WERI-Rb-1 (cell line): ENCODE measurements at regions not wholly inside any gene's neighbourhood (a gene's known extent, or its start where the extent isn't known, plus 50 kb on each side); places are given as distances from the start of the nearest gene placed in this dataset.

ENCODE experiments used
- DNase-seq: peaks from one replicate; pipeline ENCODE4 v3.0.0-alpha.2; 2020
- H3K27ac ChIP-seq: fragments of 250-450 bp; sonication (Bioruptor Pico); 2 replicates; pipeline ENCODE4 v1.5.1; 2020; ENCODE audit warnings: mild to moderate bottlenecking, moderate library complexity
- H3K27me3 ChIP-seq: fragments of 250-450 bp; sonication (Bioruptor Pico); 2 replicates; pipeline ENCODE4 v1.5.1; 2021; ENCODE audit warnings: mild to moderate bottlenecking, low read depth, moderate library complexity; ENCODE audit not compliant: insufficient read depth, severe bottlenecking
- H3K36me3 ChIP-seq: fragments of 250-450 bp; sonication (Bioruptor Pico); 2 replicates; pipeline ENCODE4 v1.5.1; 2020; ENCODE audit warnings: mild to moderate bottlenecking, moderate library complexity
- H3K4me3 ChIP-seq: 2 replicates; pipeline ENCODE4 v1.5.1; 2011; ENCODE audit warnings: low read depth, mild to moderate bottlenecking, control low read depth, low read length
- H3K9me3 ChIP-seq: fragments of 250-450 bp; sonication (Bioruptor Pico); 2 replicates; pipeline ENCODE4 v1.5.1; 2021; ENCODE audit warnings: mild to moderate bottlenecking, moderate library complexity; ENCODE audit not compliant: severe bottlenecking
- CTCF ChIP-seq: IDR thresholded peaks from 2 replicates; pipeline ENCODE4 v1.5.1; 2011; ENCODE audit warnings: low read depth, mild to moderate bottlenecking, control low read depth, inconsistent platforms, low read length

- Histone ChIP-seq H3K4me3 (no peak overlapping the region), H3K27me3 (no peaks in the 10 kb centered on the region), H3K36me3 (no peaks in the 10 kb centered on the region), H3K27ac (no peak overlapping the region), H3K9me3 (no peaks in the 10 kb centered on the region)
- TF ChIP-seq CTCF = no peak
- no peak for DNase-seq
Measured at GRCh38 chr10:106439366-106439765, 725.1 kb downstream of the SORCS1 start.

- H3K27me3 ChIP-seq = no peaks in the 10 kb centered on the region
- no peak for TF ChIP-seq CTCF
- H3K36me3 ChIP-seq = no peaks in the 10 kb centered on the region
- no peaks in the 10 kb centered on the region for H3K9me3 ChIP-seq
- H3K27ac ChIP-seq = no peak overlapping the region
- H3K4me3 ChIP-seq = no peak overlapping the region
- DNase-seq = no peak
Measured at GRCh38 chr10:106438386-106438785, 726.1 kb downstream of the SORCS1 start.

GRCh38 chr10:106436123-106436715 is 728.3 kb downstream of the SORCS1 start:
- no peak for TF ChIP-seq CTCF
- DNase-seq = no peak
- Histone ChIP-seq H3K27me3 (no peaks in the 10 kb centered on the region), H3K9me3 (no peaks in the 10 kb centered on the region), H3K4me3 (no peak overlapping the region), H3K27ac (no peak overlapping the region), H3K36me3 (no peaks in the 10 kb centered on the region)

- no peak for DNase-seq
- H3K27ac ChIP-seq = no peak overlapping the region
- no peaks in the 10 kb centered on the region for H3K36me3 ChIP-seq
- H3K9me3 ChIP-seq = no peaks in the 10 kb centered on the region
- TF ChIP-seq CTCF = no peak
- H3K4me3 ChIP-seq = no peak overlapping the region
- H3K27me3 ChIP-seq = no peaks in the 10 kb centered on the region
Measured at GRCh38 chr10:106435081-106435480, 729.4 kb downstream of the SORCS1 start.

GRCh38 chr10:106424981-106425380 is 739.5 kb downstream of the SORCS1 start:
- no peak for DNase-seq
- no peaks in the 10 kb centered on the region for H3K27me3 ChIP-seq

More at GRCh38 chr10:106424981-106425380, 739.5 kb downstream of the SORCS1 start:
- H3K4me3 ChIP-seq = no peak overlapping the region
- H3K36me3 ChIP-seq = no peaks in the 10 kb centered on the region
- TF ChIP-seq CTCF = no peak
- no peaks in the 10 kb centered on the region for H3K9me3 ChIP-seq
- H3K27ac ChIP-seq = no peak overlapping the region
